ENCODE measurements at regions not wholly inside any gene's neighbourhood (a gene's known extent, or its start where the extent isn't known, plus 50 kb on each side); places are given as distances from the start of the nearest gene placed in this dataset.
"Not testable (repeated sequence)": the region's sequence is repeated elsewhere in the genome, so short reads cannot be mapped to it uniquely, and the experiment has no call there.

GRCh38 chr17:16888413-16889087 lies 83.4 kb downstream of the TNFRSF13B start:
- DNase-seq = no peak

GRCh38 chr17:16887523-16888095 lies 84.3 kb downstream of the TNFRSF13B start:
- no peak for DNase-seq

GRCh38 chr17:16886655-16887322 lies 85.1 kb downstream of the TNFRSF13B start:
- DNase-seq = no peak

- DNase-seq = not testable (repeated sequence)
These were observed 86.7 kb downstream of the TNFRSF13B start for GRCh38 chr17:16885204-16885603.

DNA sequence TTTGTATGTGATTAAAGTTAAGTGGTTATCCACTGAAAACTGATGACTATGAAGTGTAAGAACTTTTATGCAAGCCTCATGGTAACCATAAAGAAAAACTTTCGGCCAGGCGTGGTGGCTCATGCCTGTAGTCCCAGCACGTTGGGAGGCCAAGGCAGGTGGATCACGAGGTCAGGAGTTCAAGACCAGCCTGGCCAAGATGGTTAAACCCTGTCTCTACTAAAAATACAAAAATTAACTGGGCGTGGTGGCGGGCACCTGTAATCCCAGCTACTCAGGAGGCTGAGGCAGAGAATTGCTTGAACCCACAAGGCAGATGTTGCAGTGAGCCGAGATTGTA lies 89.0 kb downstream of the TNFRSF13B start:
- DNase-seq = not testable (repeated sequence)

GRCh38 chr17:16882243-16882925 lies 89.5 kb downstream of the TNFRSF13B start:
- DNase-seq = no peak

GRCh38 chr17:16881239-16881924 lies 90.5 kb downstream of the TNFRSF13B start:
- no peak for DNase-seq

DNA sequence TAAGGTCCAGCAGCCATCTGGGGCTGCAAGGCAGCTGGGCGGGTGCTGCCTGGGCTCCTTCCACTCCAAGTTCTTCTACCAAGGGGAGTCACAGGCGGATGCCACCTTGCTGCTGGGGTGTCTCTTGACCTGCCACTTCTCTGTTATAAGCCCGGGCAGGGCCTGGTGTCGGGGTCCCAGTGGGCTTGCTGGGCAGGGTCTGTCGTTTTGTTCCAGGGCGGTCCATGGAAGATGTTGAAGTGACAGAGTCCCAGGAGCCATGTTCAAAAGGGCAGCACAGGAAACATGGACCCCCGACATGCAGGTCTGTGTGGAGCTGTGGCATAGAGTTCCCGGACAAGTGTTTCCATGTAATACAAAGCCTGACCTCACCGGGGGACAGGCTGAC lies 91.1 kb downstream of the TNFRSF13B start:
- no peak for DNase-seq

DNA sequence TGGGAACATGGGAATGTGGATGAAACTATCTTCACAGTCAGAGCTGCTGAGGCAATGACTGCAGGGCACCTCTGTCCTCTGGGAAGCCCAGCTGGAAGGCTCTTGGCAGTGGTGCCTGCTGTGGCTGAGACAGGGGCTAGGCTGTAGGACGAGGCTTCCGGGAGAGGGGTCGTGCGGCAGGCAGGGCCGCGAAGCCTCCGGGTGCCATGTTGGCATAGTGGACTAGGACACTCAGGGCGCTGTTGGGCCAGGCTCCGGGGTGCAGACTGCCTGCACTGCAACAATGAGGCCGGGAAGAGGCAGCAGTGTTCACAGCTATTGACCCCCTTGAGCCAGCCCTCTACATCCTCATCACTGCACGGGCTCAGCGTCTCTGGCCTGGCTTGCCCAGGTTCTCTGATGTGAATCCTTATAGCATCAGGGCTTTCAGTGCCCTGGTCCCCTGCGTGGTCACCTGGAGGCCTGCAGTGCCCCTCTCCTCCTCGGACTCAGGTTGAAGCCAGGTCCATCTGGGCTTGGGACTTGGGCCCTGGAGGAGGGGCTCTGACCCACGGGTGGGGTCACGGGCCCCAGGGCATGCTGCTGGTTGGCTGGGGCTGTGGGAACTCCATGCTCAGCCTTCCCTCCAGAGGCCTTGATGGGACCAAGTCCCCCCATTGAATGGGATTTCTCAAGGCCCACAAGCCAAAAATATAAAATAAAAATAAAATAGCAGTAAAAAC lies 91.6 kb downstream of the TNFRSF13B start:
- no peak for DNase-seq

DNA sequence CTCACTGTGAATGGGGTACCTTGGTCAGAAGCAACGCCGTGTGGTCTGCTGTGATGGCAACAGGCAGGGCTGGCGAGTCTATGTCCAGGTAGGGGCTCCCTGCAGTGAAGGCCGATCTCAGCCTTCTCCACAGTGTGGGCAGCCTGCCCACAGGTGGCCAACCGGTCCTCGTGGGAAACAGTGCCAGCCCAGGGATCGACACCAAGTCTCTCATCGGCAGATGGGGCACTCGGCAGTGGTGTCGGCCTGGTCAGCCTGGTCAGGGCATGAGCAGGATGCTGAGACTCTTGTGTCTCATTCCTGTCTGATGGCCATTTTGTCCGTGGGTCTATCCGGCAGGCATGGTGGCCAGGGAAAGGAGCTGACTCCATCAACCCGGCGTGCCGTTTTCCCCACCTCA lies 92.2 kb downstream of the TNFRSF13B start:
- DNase-seq = no peak

GRCh38 chr17:16878606-16879005 lies 93.3 kb downstream of the TNFRSF13B start:
- DNase-seq = no peak

GRCh38 chr17:16878084-16878483 lies 93.8 kb downstream of the TNFRSF13B start:
- no peak for DNase-seq

- no peak for DNase-seq
These were observed 94.8 kb downstream of the TNFRSF13B start for GRCh38 chr17:16877099-16877498.

- no peak for DNase-seq
These were observed 96.3 kb downstream of the TNFRSF13B start for GRCh38 chr17:16875662-16876061.

DNA sequence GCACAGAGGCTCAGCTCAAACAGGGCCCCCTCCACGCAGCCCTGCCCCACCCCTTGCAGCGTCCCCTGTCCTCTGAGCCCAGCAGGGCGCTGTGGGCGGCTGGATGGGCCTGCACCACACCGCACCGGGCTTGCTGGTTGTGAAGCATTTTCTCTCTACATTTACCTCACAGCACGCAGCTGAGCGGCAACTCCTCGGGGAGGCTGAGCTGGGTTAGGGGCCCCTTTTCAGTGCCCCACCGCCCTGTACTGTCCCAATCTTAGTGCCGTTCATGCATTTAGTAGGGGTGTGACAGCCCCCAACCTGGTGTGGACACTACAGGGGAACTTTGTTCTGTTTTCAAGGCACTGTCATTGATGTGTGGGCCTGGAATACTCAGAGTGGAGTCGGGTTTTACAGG lies 97.7 kb downstream of the TNFRSF13B start:
- DNase-seq = not testable (repeated sequence)

DNA sequence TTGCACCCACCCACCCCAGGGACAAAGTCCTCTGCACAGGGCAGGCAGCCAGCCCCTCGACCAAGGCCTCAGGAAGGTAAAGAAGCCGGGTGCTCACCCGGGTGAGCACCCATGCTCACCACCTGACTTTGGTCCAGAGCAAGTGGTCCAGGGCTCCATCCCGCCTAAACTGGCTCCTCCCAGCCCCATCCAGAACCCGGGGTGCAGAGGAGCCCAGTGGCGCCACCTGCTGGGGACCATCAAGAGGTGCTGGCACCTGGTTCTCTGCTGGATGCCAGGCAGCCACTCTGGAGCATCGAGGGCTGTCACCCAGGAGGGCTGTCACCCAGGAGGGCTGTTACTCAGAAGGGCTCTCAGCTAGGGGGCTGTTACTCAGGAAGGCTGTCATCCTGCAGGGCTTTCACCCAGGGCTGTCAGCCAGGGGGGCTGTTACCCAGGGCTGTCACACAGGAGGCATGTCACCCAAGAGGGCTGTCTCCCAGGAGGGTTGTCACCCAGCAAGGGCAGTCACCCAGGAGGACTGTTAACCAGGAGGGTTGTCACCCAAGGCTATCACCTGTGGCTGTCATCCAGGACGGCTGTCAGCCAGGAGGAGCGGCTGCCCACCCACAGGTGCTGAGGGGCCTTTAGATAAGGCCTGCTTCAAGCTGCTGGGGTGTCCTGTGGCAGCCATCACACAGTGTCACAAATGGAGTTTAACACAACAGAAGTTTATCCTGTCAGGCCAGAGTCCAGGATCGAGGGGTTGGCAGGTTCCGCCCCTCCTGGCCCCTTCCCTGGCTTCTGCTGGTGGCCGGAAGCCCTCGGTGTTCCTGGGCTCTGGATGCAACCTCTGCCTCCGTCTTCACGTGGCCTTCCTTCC lies 98.5 kb downstream of the TNFRSF13B start:
- DNase-seq = peak; percentile 51

GRCh38 chr17:16872351-16873173 lies 99.4 kb downstream of the TNFRSF13B start:
- no peak for DNase-seq

- DNase-seq = not testable (repeated sequence)
These were observed 100.3 kb downstream of the TNFRSF13B start for GRCh38 chr17:16871446-16872190.

All from CD4-positive, alpha-beta T cell treated with Interleukin-17A for 4 hours (primary cell).